ENCODE measurements at regions not wholly inside any gene's neighbourhood (a gene's known extent, or its start where the extent isn't known, plus 50 kb on each side); places are given as distances from the start of the nearest gene placed in this dataset.

- TF ChIP-seq SIN3A (IDR thresholded peaks at IDR 0.05; ENCODE audit: borderline replicate concordance, insufficient read depth, low read length): no peak
- TF ChIP-seq TAF1 (IDR thresholded peaks at IDR 0.05; ENCODE audit: borderline replicate concordance, insufficient read depth, low read length): no peak
- TF ChIP-seq POLR2AphosphoS5 (IDR thresholded peaks at IDR 0.05; ENCODE audit: low read depth, low read length): no peak
- TF ChIP-seq REST (IDR thresholded peaks at IDR 0.05; ENCODE audit: insufficient read depth in 1 of 2, low read depth in 2 of 2, low read length in 2 of 2): no peak
- no peak for TF ChIP-seq FOXP2 (optimal IDR thresholded peaks at IDR 0.05; ENCODE audit: borderline replicate concordance, extremely low read depth, extremely low read length, insufficient read depth)
These were observed 139.5 kb downstream of the HERPUD2 start for GRCh38 chr7:35555386-35555785.
